Fibroblast of villous mesenchyme (primary cell): ENCODE measurements at regions not wholly inside any gene's neighbourhood (a gene's known extent, or its start where the extent isn't known, plus 50 kb on each side); places are given as distances from the start of the nearest gene placed in this dataset.
"Not testable (repeated sequence)": the region's sequence is repeated elsewhere in the genome, so short reads cannot be mapped to it uniquely, and the experiment has no call there.

Experiments used
- DNase-seq: peaks from one replicate; pipeline ENCODE4 v3.0.0-alpha.2; 2010; ENCODE audit warnings: low read depth
- H3K4me3 ChIP-seq: 2 replicates; pipeline ENCODE4 v1.5.1; 2011; ENCODE audit warnings: low read depth, mild to moderate bottlenecking, low read length
- TF ChIP-seq, protein P1 (sequence below): IDR thresholded peaks from 2 replicates; pipeline ENCODE4 v1.5.1; 2012; ENCODE audit warnings: low read depth, mild to moderate bottlenecking, low read length; ENCODE audit not compliant: insufficient read depth

DNA sequence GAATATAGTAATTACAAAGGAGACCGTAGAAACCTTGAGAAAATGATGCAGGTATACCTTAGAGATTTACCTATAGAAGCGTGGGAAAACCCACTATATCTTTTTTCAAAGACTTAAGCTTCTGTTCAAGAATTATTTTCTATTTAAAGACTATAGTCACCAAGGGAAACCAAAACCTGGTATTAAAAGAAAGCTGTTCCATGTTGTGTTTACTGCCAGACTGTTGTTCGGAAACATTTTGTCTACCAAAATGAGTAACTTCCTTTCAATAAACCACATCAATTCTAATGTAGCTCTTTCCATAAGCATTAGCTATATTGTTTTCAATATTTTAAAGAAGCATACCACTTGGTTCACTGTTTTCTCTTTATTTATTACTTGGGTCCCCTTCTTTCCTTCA lies 182.9 kb upstream of the SLITRK6 start:
- TF ChIP-seq, protein P1, sequence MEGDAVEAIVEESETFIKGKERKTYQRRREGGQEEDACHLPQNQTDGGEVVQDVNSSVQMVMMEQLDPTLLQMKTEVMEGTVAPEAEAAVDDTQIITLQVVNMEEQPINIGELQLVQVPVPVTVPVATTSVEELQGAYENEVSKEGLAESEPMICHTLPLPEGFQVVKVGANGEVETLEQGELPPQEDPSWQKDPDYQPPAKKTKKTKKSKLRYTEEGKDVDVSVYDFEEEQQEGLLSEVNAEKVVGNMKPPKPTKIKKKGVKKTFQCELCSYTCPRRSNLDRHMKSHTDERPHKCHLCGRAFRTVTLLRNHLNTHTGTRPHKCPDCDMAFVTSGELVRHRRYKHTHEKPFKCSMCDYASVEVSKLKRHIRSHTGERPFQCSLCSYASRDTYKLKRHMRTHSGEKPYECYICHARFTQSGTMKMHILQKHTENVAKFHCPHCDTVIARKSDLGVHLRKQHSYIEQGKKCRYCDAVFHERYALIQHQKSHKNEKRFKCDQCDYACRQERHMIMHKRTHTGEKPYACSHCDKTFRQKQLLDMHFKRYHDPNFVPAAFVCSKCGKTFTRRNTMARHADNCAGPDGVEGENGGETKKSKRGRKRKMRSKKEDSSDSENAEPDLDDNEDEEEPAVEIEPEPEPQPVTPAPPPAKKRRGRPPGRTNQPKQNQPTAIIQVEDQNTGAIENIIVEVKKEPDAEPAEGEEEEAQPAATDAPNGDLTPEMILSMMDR, result no peak

DNA sequence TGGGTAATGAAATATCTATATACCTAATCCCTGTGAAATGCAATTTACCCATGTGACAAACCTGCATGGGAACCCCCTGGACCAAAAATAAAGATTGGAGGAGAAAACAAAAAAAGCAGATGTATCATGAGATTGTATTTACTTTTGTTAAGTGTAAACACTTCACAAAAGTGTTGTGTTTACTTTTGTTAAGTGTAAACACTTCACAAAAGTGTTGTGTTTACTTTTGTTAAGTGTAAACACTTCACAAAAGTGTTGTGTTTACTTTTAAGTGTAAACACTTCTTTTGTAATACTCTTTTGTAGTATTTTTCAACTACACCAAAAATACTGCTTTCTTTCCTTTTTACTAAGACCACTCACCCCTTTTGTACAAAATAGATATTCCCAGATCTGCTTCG lies 181.2 kb upstream of the SLITRK6 start:
- H3K4me3 ChIP-seq, result not testable (repeated sequence)

More for the DNA sequence above, 182.9 kb upstream of the SLITRK6 start:
- no peak for DNase-seq
- no peak overlapping the region for H3K4me3 ChIP-seq

DNA sequence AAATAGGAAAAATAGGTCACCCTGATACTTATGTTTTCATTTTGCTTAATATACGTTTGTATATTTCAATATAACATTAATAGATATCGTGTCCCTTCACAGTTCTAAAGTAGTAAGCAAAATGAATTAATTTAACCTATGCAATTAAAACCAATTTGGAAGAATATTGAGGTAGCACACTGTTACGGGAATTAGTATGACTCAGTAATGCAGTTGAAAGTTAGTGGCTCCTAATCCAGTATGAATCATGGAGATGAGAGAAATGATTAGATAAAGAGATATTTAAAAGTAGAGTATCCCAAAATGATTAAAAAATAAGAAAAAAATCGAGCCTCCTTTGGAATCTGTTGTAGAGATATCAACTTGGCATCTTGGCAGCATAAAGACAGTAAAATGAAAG lies 177.0 kb upstream of the SLITRK6 start:
- TF ChIP-seq, protein P1, result no peak
- DNase-seq, result no peak
- no peak overlapping the region for H3K4me3 ChIP-seq

More for the DNA sequence above, 181.2 kb upstream of the SLITRK6 start:
- DNase-seq, result not testable (repeated sequence)

DNA sequence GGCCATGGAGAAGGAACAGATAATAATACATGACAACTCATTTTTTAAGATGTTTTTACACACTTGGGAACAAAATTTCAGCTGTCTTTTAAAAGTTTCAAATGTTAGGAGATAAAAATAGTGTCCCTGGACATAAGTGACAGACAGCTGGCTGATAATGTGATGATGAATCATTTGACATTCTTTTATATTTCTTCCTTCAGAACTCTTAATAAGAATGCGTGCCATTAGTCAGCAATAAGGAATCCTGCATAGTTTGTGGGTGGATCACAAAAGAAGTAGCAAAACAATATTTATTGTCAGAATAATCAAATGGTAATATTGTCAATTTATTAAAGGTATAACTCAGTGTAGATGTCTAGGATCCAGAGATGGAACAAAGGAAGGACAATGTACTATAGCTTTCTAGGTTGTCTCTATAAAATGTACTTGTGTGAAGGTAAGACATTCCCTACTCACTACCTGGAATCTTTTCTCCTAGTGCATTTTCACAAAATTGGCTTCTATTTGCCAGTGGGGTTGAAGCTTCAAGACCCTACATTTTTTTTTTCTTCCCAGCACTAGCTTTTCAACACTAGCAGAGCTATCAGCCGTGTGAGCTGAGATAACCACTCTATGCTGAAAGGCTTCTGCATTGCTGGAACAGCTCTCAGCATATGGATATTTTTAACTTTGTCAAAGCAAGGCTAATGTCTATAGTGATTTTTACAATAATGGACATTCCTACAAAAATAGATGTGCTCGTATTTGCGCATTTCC lies 175.6 kb upstream of the SLITRK6 start:
- DNase-seq, result no peak
- no peak overlapping the region for H3K4me3 ChIP-seq
- TF ChIP-seq, protein P1, result no peak

DNA sequence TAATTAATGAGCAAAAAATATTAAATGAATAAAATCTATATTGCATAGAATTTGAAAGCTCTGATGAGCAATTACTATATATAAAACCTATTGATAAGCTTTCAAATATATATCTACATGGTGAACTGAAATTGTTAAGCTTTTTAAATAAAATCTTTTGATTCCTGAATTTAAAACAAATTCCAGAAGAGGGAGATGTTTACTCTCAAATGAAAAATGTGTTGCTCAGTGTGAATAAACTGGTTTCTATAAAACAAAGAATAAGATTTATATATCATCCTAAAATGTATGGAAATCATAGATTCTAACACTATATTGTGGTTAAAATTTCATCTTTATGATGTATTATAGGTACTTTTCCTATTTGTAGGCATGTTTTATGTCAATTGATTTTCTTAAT lies 171.5 kb upstream of the SLITRK6 start:
- H3K4me3 ChIP-seq, result no peak overlapping the region
- TF ChIP-seq, protein P1, result no peak
- DNase-seq, result no peak

DNA sequence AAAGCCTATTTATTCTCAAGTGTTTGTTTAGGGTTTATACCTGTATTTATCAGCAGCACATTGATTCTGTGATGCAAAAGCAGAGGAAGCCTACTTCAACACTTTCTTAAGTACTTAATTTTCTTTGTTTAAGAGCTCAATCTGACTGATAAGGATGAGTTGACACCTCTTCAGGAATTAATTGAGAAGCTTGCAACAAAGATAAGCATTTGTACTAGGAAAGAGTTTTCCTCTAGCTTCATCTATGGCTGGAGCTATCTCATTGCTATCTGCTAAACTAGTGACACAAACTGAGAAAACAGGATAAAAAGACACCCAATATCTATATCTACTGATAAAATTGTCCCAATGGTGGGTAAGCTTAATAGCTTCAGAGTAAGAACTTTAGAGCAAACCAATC lies 170.1 kb upstream of the SLITRK6 start:
- no peak overlapping the region for H3K4me3 ChIP-seq
- DNase-seq, result no peak
- TF ChIP-seq, protein P1, result no peak

DNA sequence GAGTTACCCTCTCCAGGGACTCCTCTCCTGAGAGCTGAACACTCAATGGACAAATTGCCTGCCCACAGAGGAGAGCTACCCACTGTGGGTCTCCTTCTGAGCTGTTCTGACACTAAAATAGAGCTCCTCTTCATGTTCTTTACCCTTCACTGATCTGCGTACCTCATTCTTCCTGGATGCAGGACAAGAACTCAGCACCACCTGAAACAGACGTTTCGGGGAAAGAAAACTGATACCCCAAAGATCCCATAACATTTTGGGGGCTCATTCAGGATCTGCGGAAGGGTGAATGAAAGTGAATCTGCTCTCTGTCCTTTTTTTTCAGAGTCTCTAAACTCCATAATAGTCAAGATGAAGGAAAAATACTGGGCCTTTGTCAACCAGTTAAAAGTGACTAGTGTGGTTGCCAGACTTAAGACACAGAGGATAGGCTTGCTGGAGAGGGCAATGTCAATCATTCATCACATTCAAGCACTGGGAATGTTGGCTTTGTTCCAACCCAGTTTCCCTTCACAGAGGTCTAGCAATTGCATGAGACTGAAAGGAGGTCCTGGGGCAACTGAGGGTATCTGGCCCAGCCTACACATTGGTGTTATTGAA lies 136.7 kb upstream of the SLITRK6 start:
- DNase-seq, result no peak
- no peak overlapping the region for H3K4me3 ChIP-seq
- TF ChIP-seq, protein P1, result no peak
